Endothelial cell of umbilical vein (primary cell): ENCODE measurements at regions not wholly inside any gene's neighbourhood (a gene's known extent, or its start where the extent isn't known, plus 50 kb on each side); places are given as distances from the start of the nearest gene placed in this dataset.

Experiments used
- BruUV-seq: library from RNA; stranded (reverse); fragments of 400-500 nt; replicated peaks from 2 replicates; lab custom pipeline; 2021; lab: Mats Ljungman, UMichigan
- CTCF ChIA-PET: fragments of 300-600, 350-600 bp; sonication (Branson Sonifier 250); formaldehyde crosslinking; loops from one replicate; lab custom pipeline; 2021; ENCODE audit warnings: antibody characterized with exemption, inconsistent platforms; lab: Charles Lee
- POLR2A ChIA-PET: fragments of 300-600, 350-600 bp; sonication (Branson Sonifier 250); formaldehyde crosslinking; loops from one replicate; lab custom pipeline; 2021; ENCODE audit warnings: antibody characterized with exemption, inconsistent platforms; lab: Charles Lee
- DNase-seq: peaks from one replicate; pipeline ENCODE4 v3.0.0-alpha.2; 2011; ENCODE audit warnings: low read depth, low spot score
- FAIRE-seq: peaks from 2 replicates; lab custom pipeline; 2011; peaks lifted over from hg19 to GRCh38; lab: Jason Lieb, UNC
- H2AFZ ChIP-seq: 2 replicates; pipeline ENCODE4 v1.6.0; 2012; ENCODE audit warnings: low read depth, low read length, control low read depth, inconsistent platforms
- H3K27ac ChIP-seq: 2 replicates; pipeline ENCODE4 v1.5.1; 2011; ENCODE audit warnings: low read depth, mild to moderate bottlenecking, control low read depth, low read length, moderate library complexity; ENCODE audit not compliant: insufficient read depth
- H3K27me3 ChIP-seq, 2 experiments: 2 replicates each; pipeline versions ENCODE4 v1.6.0 to v1.6.1; 2011; ENCODE audit warnings: low read length in 2 of 2, mixed read lengths in 1 of 2; ENCODE audit not compliant: control insufficient read depth in 2 of 2, insufficient read depth in 2 of 2
- H3K36me3 ChIP-seq, 2 experiments: 2 replicates in 1 of 2; 3 replicates in 1 of 2; pipeline ENCODE4 v1.5.1; 2011; ENCODE audit warnings: low read length in 2 of 2, mild to moderate bottlenecking in 1 of 2, moderate library complexity in 1 of 2; ENCODE audit not compliant: control insufficient read depth in 2 of 2, insufficient read depth in 2 of 2; ENCODE audit errors: extremely low read depth in 1 of 2
- H3K4me1 ChIP-seq: 3 replicates; pipeline ENCODE4 v1.5.1; 2011; ENCODE audit warnings: mild to moderate bottlenecking, low read length; ENCODE audit not compliant: control insufficient read depth, insufficient read depth; ENCODE audit errors: extremely low read depth
- H3K4me2 ChIP-seq: 2 replicates; pipeline ENCODE4 v1.6.1; 2011; ENCODE audit warnings: low read length, control low read depth, mixed read lengths; ENCODE audit not compliant: insufficient read depth
- H3K4me3 ChIP-seq, 3 experiments: fragments of 200-600 bp in 1 of 3; sonication (generic), shearing (Covaris generic) in 1 of 3; replicated peaks in 1 of 3; 2 replicates each; pipeline ENCODE4 v1.5.1; 2011 to 2016; ENCODE audit warnings: control low read depth in 3 of 3, low read length in 3 of 3, mild to moderate bottlenecking in 2 of 3, inconsistent platforms in 1 of 3, low read depth in 1 of 3, moderate library complexity in 1 of 3; ENCODE audit not compliant: insufficient read depth in 1 of 3
- H3K79me2 ChIP-seq: 2 replicates; pipeline ENCODE4 v1.6.0; 2012; ENCODE audit warnings: low read length, inconsistent platforms; ENCODE audit not compliant: control insufficient read depth, insufficient read depth
- H3K9ac ChIP-seq: replicated peaks from 2 replicates; pipeline ENCODE3; 2011; ENCODE audit warnings: low read length, control low read depth; ENCODE audit not compliant: insufficient read depth; ENCODE audit errors: extremely low read depth
- H3K9me1 ChIP-seq: replicated peaks from 3 replicates; pipeline ENCODE4 v1.6.0; 2011; ENCODE audit warnings: mild to moderate bottlenecking, low read length; ENCODE audit not compliant: control insufficient read depth, insufficient read depth; ENCODE audit errors: extremely low read depth
- H3K9me3 ChIP-seq: replicated peaks from 2 replicates; pipeline ENCODE4 v1.5.1; 2012; ENCODE audit warnings: low read length, inconsistent platforms; ENCODE audit not compliant: control insufficient read depth, insufficient read depth
- H4K20me1 ChIP-seq: replicated peaks from 2 replicates; pipeline ENCODE3; 2011; ENCODE audit warnings: mild to moderate bottlenecking, low read length; ENCODE audit not compliant: control insufficient read depth, insufficient read depth; ENCODE audit errors: extremely low read depth
- EZH2 ChIP-seq: IDR thresholded peaks from 2 replicates; pipeline ENCODE4 v1.6.1; 2012; ENCODE audit warnings: borderline replicate concordance, low read depth, mild to moderate bottlenecking, moderate library complexity, low read length, inconsistent platforms; ENCODE audit not compliant: severe bottlenecking
- FOS ChIP-seq: IDR thresholded peaks from 2 replicates; pipeline ENCODE4 v1.6.1; 2011; ENCODE audit warnings: mild to moderate bottlenecking, low read length, moderate library complexity, borderline replicate concordance; ENCODE audit not compliant: insufficient read depth
- GATA2 ChIP-seq: IDR thresholded peaks from 2 replicates; pipeline ENCODE4 v1.7.0; 2011; ENCODE audit warnings: low read depth, mild to moderate bottlenecking, moderate library complexity, mixed read lengths, low read length; ENCODE audit not compliant: insufficient read length, insufficient read depth
- JUN ChIP-seq: IDR thresholded peaks from 2 replicates; pipeline ENCODE4 v1.6.1; 2011; ENCODE audit warnings: borderline replicate concordance, low read depth; ENCODE audit not compliant: insufficient read length, insufficient read depth
- MYC ChIP-seq: IDR thresholded peaks from one replicate; pipeline ENCODE4 v1.6.1; 2011; ENCODE audit warnings: mild to moderate bottlenecking, low read depth, low read length
- POLR2A ChIP-seq: IDR thresholded peaks from 2 replicates; pipeline ENCODE4 v1.6.1; 2012; ENCODE audit warnings: low read depth, mild to moderate bottlenecking, control low read depth, low read length
- POLR2AphosphoS5 ChIP-seq: IDR thresholded peaks from 2 replicates; pipeline ENCODE4 v1.6.1; 2012; ENCODE audit warnings: low read depth, mild to moderate bottlenecking, control low read depth, low read length, moderate library complexity; ENCODE audit not compliant: insufficient read depth
- dilution Hi-C: fragments of 300-500 bp; cut with MboI; formaldehyde crosslinking; loops from one replicate; pipeline ENCODE4 v1.15.0; 2019; ENCODE audit warnings: low sequenced_read_pairs; ENCODE audit not compliant: extremely low pct_ligation_motif_present
- intact Hi-C: fragments of 100-400 bp; cut with micrococcal nuclease; formaldehyde crosslinking; loops from one replicate; pipeline ENCODE4 v1.10.0; 2022
- TF ChIP-seq, protein P1 (sequence below): IDR thresholded peaks from 2 replicates; pipeline ENCODE4 v1.6.1; 2011; ENCODE audit not compliant: insufficient read depth, insufficient read length
- TF ChIP-seq, protein P2 (sequence below), 2 donors: IDR thresholded peaks; 1 replicate in 1 of 2; 2 replicates in 1 of 2; pipeline ENCODE4 v1.5.1; 2011; ENCODE audit warnings: low read length in 2 of 2, mild to moderate bottlenecking in 2 of 2, moderate library complexity in 2 of 2, control low read depth in 1 of 2, inconsistent platforms in 1 of 2, low read depth in 1 of 2; ENCODE audit not compliant: insufficient read depth in 1 of 2; ENCODE audit errors: extremely low read depth in 1 of 2

DNA sequence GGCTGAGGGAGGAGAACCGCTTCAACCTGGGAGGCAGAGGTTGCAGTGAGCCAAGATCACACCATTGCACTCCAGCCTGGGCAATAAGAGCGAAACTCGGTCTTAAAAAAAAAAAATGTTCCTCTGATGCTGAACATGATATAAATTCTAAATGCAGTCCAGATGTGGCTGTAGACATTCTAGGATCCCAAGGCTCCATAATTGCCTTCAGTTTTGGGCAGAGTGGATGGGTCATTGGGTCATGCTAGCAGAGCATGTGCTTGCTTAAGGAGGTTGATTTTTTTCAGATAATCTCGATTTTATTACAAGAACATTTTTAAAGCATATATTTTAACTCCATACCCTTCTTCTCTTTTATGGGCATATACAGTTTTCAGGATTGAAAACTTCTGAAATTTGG, 112.0 kb downstream of the UTRN start:
- no TSS peak for BruUV-seq
- H3K27ac ChIP-seq = no peak overlapping the region
- FAIRE-seq (no peak), DNase-seq (no peak)
- POLR2A ChIA-PET = no interaction called here
- intact Hi-C loops = no loop called here
- H2AFZ ChIP-seq = no peak overlapping the region
- peaks cover 3% of the 10 kb centered on the region for H3K4me1 ChIP-seq
- H3K79me2 ChIP-seq = peaks cover 76% of the 10 kb centered on the region
- peaks cover 13% of the 10 kb centered on the region for H4K20me1 ChIP-seq
- dilution Hi-C loops = no loop called here
- H3K36me3 ChIP-seq = no peaks in the 10 kb centered on the region
- no peak overlapping the region for H3K4me3 ChIP-seq
- CTCF ChIA-PET = no interaction called here
- TF ChIP-seq JUN (no peak), POLR2AphosphoS5 (no peak), EZH2 (no peak), FOS (no peak), MYC (no peak), POLR2A (no peak), GATA2 (no peak)
- TF ChIP-seq, protein P1, sequence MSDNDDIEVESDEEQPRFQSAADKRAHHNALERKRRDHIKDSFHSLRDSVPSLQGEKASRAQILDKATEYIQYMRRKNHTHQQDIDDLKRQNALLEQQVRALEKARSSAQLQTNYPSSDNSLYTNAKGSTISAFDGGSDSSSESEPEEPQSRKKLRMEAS = no peak
- TF ChIP-seq, protein P2, sequence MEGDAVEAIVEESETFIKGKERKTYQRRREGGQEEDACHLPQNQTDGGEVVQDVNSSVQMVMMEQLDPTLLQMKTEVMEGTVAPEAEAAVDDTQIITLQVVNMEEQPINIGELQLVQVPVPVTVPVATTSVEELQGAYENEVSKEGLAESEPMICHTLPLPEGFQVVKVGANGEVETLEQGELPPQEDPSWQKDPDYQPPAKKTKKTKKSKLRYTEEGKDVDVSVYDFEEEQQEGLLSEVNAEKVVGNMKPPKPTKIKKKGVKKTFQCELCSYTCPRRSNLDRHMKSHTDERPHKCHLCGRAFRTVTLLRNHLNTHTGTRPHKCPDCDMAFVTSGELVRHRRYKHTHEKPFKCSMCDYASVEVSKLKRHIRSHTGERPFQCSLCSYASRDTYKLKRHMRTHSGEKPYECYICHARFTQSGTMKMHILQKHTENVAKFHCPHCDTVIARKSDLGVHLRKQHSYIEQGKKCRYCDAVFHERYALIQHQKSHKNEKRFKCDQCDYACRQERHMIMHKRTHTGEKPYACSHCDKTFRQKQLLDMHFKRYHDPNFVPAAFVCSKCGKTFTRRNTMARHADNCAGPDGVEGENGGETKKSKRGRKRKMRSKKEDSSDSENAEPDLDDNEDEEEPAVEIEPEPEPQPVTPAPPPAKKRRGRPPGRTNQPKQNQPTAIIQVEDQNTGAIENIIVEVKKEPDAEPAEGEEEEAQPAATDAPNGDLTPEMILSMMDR (IDR thresholded peaks at IDR 0.05; ENCODE audit: extremely low read depth in 1 of 2, insufficient read depth in 1 of 2, low read depth in 1 of 2, low read length in 2 of 2) = no peak
- no peak overlapping the region for H3K4me2 ChIP-seq
- no peak overlapping the region for H3K9ac ChIP-seq
- H3K9me3 ChIP-seq = no peaks in the 10 kb centered on the region
- H3K27me3 ChIP-seq = no peaks in the 10 kb centered on the region
- no peaks in the 10 kb centered on the region for H3K9me1 ChIP-seq
